ENCODE measurements at regions not wholly inside any gene's neighbourhood (a gene's known extent, or its start where the extent isn't known, plus 50 kb on each side); places are given as distances from the start of the nearest gene placed in this dataset.

DNA sequence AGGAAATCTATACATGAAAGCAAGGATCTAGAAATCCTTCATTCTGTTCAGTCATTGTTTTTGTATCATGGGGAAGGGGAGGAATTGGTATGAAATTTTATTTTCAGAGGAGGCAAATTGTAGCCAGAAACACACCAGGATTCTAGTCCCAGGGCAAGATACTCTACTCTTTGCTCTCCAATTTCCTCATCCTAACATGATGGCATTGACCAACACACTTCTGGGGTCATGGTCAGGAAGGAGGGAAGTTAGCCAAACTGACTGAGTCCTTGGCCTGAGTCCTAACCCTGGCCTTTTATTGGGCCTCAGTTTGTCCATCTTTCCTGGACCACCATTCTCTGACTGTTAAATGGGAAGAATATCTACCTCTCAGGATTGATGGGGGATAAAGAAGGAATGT is 65.5 kb downstream of the BBS10 start:
- no peak overlapping the region for H3K27ac ChIP-seq
- TF ChIP-seq, protein P1, sequence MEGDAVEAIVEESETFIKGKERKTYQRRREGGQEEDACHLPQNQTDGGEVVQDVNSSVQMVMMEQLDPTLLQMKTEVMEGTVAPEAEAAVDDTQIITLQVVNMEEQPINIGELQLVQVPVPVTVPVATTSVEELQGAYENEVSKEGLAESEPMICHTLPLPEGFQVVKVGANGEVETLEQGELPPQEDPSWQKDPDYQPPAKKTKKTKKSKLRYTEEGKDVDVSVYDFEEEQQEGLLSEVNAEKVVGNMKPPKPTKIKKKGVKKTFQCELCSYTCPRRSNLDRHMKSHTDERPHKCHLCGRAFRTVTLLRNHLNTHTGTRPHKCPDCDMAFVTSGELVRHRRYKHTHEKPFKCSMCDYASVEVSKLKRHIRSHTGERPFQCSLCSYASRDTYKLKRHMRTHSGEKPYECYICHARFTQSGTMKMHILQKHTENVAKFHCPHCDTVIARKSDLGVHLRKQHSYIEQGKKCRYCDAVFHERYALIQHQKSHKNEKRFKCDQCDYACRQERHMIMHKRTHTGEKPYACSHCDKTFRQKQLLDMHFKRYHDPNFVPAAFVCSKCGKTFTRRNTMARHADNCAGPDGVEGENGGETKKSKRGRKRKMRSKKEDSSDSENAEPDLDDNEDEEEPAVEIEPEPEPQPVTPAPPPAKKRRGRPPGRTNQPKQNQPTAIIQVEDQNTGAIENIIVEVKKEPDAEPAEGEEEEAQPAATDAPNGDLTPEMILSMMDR (conservative IDR thresholded peaks at IDR 0.05; ENCODE audit: low read depth, low read length), result no peak
- no peak overlapping the region for H3K4me2 ChIP-seq
- H3K27me3 ChIP-seq (ENCODE audit: insufficient read depth, low read depth), result no peaks in the 10 kb centered on the region
- no peak overlapping the region for H3K9ac ChIP-seq
- no peaks in the 10 kb centered on the region for H3K79me2 ChIP-seq (ENCODE audit: insufficient read depth, low read depth)
- H3K4me3 ChIP-seq (IDR thresholded peaks at IDR 0.05; ENCODE audit: insufficient read depth, low read depth, low read length), result no peak overlapping the region
- no peak overlapping the region for H2AFZ ChIP-seq (ENCODE audit: low read depth)
- H3K4me1 ChIP-seq (ENCODE audit: low read depth, poor library complexity, severe bottlenecking), result no peaks in the 10 kb centered on the region
- H3K36me3 ChIP-seq (ENCODE audit: insufficient read depth), result no peaks in the 10 kb centered on the region
- no peaks in the 10 kb centered on the region for H4K20me1 ChIP-seq (ENCODE audit: insufficient read depth)

DNA sequence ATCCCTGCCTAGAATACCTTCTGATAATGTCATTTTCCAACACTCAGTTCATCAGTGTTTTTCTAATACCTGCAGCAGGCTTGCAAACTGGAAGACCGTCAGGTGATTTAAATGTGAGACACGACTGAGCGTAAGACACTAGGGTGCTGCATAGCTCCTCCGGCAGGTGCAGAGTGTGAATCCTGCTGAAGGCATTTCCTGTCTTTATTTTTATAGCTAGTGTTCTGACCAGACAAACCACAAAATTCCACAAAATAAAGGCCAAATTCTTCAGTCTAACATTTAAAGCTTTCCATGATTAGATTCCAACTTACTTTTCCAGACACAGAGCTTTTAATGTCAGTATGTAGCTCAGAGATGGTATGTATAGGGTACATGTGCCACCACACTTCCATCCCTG is 70.7 kb downstream of the BBS10 start:
- Histone ChIP-seq H3K27me3 (ENCODE audit: insufficient read depth, low read depth) (no peaks in the 10 kb centered on the region), H3K4me2 (no peak overlapping the region), H3K79me2 (ENCODE audit: insufficient read depth, low read depth) (no peaks in the 10 kb centered on the region), H4K20me1 (ENCODE audit: insufficient read depth) (no peaks in the 10 kb centered on the region), H3K9ac (no peak overlapping the region), H3K4me3 (IDR thresholded peaks at IDR 0.05; ENCODE audit: insufficient read depth, low read depth, low read length) (no peak overlapping the region), H2AFZ (ENCODE audit: low read depth) (no peak overlapping the region), H3K4me1 (ENCODE audit: low read depth, poor library complexity, severe bottlenecking) (no peaks in the 10 kb centered on the region), H3K36me3 (ENCODE audit: insufficient read depth) (no peaks in the 10 kb centered on the region), H3K27ac (no peak overlapping the region)
- TF ChIP-seq, protein P1 (conservative IDR thresholded peaks at IDR 0.05; ENCODE audit: low read depth, low read length), result no peak

DNA sequence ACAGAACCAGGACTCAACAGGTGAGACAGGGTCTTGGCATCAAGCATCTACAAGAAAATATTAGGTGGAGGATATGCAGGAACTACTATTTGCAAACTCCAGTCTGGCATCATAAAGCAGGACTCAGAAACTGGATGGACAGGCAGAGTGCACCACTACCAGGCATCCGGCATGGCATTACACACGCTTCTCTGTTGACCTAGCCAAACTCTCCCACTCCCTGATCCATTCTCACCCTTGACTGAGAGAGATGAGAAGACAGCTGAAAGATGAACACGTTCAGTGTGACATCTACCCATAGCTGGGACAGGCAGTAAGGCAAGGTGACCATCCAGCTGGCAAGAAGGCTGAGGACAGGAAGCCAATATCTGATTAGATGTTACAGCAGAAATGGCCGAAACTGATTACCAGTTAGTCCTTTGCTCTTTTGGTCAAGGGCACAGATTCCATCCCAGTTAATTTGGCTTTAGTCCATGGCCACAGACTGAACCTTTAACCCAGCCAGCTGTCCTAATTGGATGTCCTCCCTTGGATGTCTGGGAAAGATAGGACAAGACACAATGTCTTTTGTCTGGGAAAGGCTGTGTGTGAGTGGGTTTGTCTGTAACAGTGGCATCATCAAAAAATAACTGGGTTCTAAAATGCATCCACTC is 71.6 kb downstream of the BBS10 start:
- Histone ChIP-seq H3K27me3 (ENCODE audit: insufficient read depth, low read depth) (no peaks in the 10 kb centered on the region), H3K4me1 (ENCODE audit: low read depth, poor library complexity, severe bottlenecking) (no peaks in the 10 kb centered on the region), H3K4me3 (IDR thresholded peaks at IDR 0.05; ENCODE audit: insufficient read depth, low read depth, low read length) (no peak overlapping the region), H3K27ac (no peak overlapping the region), H4K20me1 (ENCODE audit: insufficient read depth) (no peaks in the 10 kb centered on the region), H3K4me2 (no peak overlapping the region), H3K36me3 (ENCODE audit: insufficient read depth) (no peaks in the 10 kb centered on the region), H3K9ac (no peak overlapping the region), H2AFZ (ENCODE audit: low read depth) (no peak overlapping the region), H3K79me2 (ENCODE audit: insufficient read depth, low read depth) (no peaks in the 10 kb centered on the region)
- TF ChIP-seq, protein P1 (conservative IDR thresholded peaks at IDR 0.05; ENCODE audit: low read depth, low read length), result no peak

DNA sequence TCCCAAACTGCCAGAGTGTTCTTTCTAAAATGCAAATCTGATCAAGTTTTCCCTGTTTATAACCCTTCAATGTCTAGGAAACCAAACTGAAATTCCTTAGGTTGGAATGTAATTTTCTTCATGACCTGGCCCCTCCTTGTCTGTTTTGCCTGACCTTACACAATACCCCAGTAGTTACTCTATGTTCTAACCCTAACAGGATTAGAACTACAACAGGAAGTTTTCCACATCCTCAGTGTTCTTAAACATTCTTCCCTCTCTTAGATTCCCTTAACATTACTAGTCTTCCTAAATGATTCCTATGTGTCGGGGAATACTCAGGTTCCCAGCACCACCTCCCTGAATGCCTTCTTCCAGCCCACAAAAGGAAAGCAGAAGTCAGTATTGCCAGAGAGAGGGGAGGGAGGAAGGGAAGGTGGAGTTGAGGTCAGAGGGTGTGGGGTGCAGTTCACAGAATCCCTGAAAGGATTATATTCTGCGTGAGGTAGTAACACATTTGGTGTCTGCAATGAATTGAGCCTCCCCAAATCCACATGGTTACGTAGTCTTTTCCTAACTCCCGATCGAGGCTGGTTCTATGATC is 72.6 kb downstream of the BBS10 start:
- no peaks in the 10 kb centered on the region for H4K20me1 ChIP-seq (ENCODE audit: insufficient read depth)
- TF ChIP-seq, protein P1 (conservative IDR thresholded peaks at IDR 0.05; ENCODE audit: low read depth, low read length), result no peak
- no peak overlapping the region for H3K9ac ChIP-seq
- no peaks in the 10 kb centered on the region for H3K79me2 ChIP-seq (ENCODE audit: insufficient read depth, low read depth)
- H2AFZ ChIP-seq (ENCODE audit: low read depth), result no peak overlapping the region
- no peaks in the 10 kb centered on the region for H3K36me3 ChIP-seq (ENCODE audit: insufficient read depth)
- no peaks in the 10 kb centered on the region for H3K27me3 ChIP-seq (ENCODE audit: insufficient read depth, low read depth)
- H3K27ac ChIP-seq, result no peak overlapping the region
- H3K4me3 ChIP-seq (IDR thresholded peaks at IDR 0.05; ENCODE audit: insufficient read depth, low read depth, low read length), result no peak overlapping the region
- no peak overlapping the region for H3K4me2 ChIP-seq
- H3K4me1 ChIP-seq (ENCODE audit: low read depth, poor library complexity, severe bottlenecking), result no peaks in the 10 kb centered on the region
